Endothelial cell of umbilical vein (primary cell): ENCODE measurements at regions not wholly inside any gene's neighbourhood (a gene's known extent, or its start where the extent isn't known, plus 50 kb on each side); places are given as distances from the start of the nearest gene placed in this dataset.

ENCODE experiments used
- BruUV-seq: library from RNA; stranded (reverse); fragments of 400-500 nt; replicated peaks from 2 replicates; lab custom pipeline; 2021; lab: Mats Ljungman, UMichigan
- CTCF ChIA-PET: fragments of 300-600, 350-600 bp; sonication (Branson Sonifier 250); formaldehyde crosslinking; loops from one replicate; lab custom pipeline; 2021; ENCODE audit warnings: antibody characterized with exemption, inconsistent platforms; lab: Charles Lee
- POLR2A ChIA-PET: fragments of 300-600, 350-600 bp; sonication (Branson Sonifier 250); formaldehyde crosslinking; loops from one replicate; lab custom pipeline; 2021; ENCODE audit warnings: antibody characterized with exemption, inconsistent platforms; lab: Charles Lee
- DNase-seq: peaks from one replicate; pipeline ENCODE4 v3.0.0-alpha.2; 2011; ENCODE audit warnings: low read depth, low spot score
- FAIRE-seq: peaks from 2 replicates; lab custom pipeline; 2011; peaks lifted over from hg19 to GRCh38; lab: Jason Lieb, UNC
- H2AFZ ChIP-seq: 2 replicates; pipeline ENCODE4 v1.6.0; 2012; ENCODE audit warnings: low read depth, low read length, control low read depth, inconsistent platforms
- H3K27ac ChIP-seq: 2 replicates; pipeline ENCODE4 v1.5.1; 2011; ENCODE audit warnings: low read depth, mild to moderate bottlenecking, control low read depth, low read length, moderate library complexity; ENCODE audit not compliant: insufficient read depth
- H3K27me3 ChIP-seq, 2 experiments: 2 replicates each; pipeline versions ENCODE4 v1.6.0 to v1.6.1; 2011; ENCODE audit warnings: low read length in 2 of 2, mixed read lengths in 1 of 2; ENCODE audit not compliant: control insufficient read depth in 2 of 2, insufficient read depth in 2 of 2
- H3K36me3 ChIP-seq, 2 experiments: 2 replicates in 1 of 2; 3 replicates in 1 of 2; pipeline ENCODE4 v1.5.1; 2011; ENCODE audit warnings: low read length in 2 of 2, mild to moderate bottlenecking in 1 of 2, moderate library complexity in 1 of 2; ENCODE audit not compliant: control insufficient read depth in 2 of 2, insufficient read depth in 2 of 2; ENCODE audit errors: extremely low read depth in 1 of 2
- H3K4me1 ChIP-seq: 3 replicates; pipeline ENCODE4 v1.5.1; 2011; ENCODE audit warnings: mild to moderate bottlenecking, low read length; ENCODE audit not compliant: control insufficient read depth, insufficient read depth; ENCODE audit errors: extremely low read depth
- H3K4me2 ChIP-seq: 2 replicates; pipeline ENCODE4 v1.6.1; 2011; ENCODE audit warnings: low read length, control low read depth, mixed read lengths; ENCODE audit not compliant: insufficient read depth
- H3K4me3 ChIP-seq, 3 experiments: fragments of 200-600 bp in 1 of 3; sonication (generic), shearing (Covaris generic) in 1 of 3; replicated peaks in 1 of 3; 2 replicates each; pipeline ENCODE4 v1.5.1; 2011 to 2016; ENCODE audit warnings: control low read depth in 3 of 3, low read length in 3 of 3, mild to moderate bottlenecking in 2 of 3, inconsistent platforms in 1 of 3, low read depth in 1 of 3, moderate library complexity in 1 of 3; ENCODE audit not compliant: insufficient read depth in 1 of 3
- H3K79me2 ChIP-seq: 2 replicates; pipeline ENCODE4 v1.6.0; 2012; ENCODE audit warnings: low read length, inconsistent platforms; ENCODE audit not compliant: control insufficient read depth, insufficient read depth
- H3K9ac ChIP-seq: replicated peaks from 2 replicates; pipeline ENCODE3; 2011; ENCODE audit warnings: low read length, control low read depth; ENCODE audit not compliant: insufficient read depth; ENCODE audit errors: extremely low read depth
- H3K9me1 ChIP-seq: replicated peaks from 3 replicates; pipeline ENCODE4 v1.6.0; 2011; ENCODE audit warnings: mild to moderate bottlenecking, low read length; ENCODE audit not compliant: control insufficient read depth, insufficient read depth; ENCODE audit errors: extremely low read depth
- H3K9me3 ChIP-seq: replicated peaks from 2 replicates; pipeline ENCODE4 v1.5.1; 2012; ENCODE audit warnings: low read length, inconsistent platforms; ENCODE audit not compliant: control insufficient read depth, insufficient read depth
- H4K20me1 ChIP-seq: replicated peaks from 2 replicates; pipeline ENCODE3; 2011; ENCODE audit warnings: mild to moderate bottlenecking, low read length; ENCODE audit not compliant: control insufficient read depth, insufficient read depth; ENCODE audit errors: extremely low read depth
- FOS ChIP-seq: IDR thresholded peaks from 2 replicates; pipeline ENCODE4 v1.6.1; 2011; ENCODE audit warnings: mild to moderate bottlenecking, low read length, moderate library complexity, borderline replicate concordance; ENCODE audit not compliant: insufficient read depth
- GATA2 ChIP-seq: IDR thresholded peaks from 2 replicates; pipeline ENCODE4 v1.7.0; 2011; ENCODE audit warnings: low read depth, mild to moderate bottlenecking, moderate library complexity, mixed read lengths, low read length; ENCODE audit not compliant: insufficient read length, insufficient read depth
- JUN ChIP-seq: IDR thresholded peaks from 2 replicates; pipeline ENCODE4 v1.6.1; 2011; ENCODE audit warnings: borderline replicate concordance, low read depth; ENCODE audit not compliant: insufficient read length, insufficient read depth
- MYC ChIP-seq: IDR thresholded peaks from one replicate; pipeline ENCODE4 v1.6.1; 2011; ENCODE audit warnings: mild to moderate bottlenecking, low read depth, low read length
- POLR2A ChIP-seq: IDR thresholded peaks from 2 replicates; pipeline ENCODE4 v1.6.1; 2012; ENCODE audit warnings: low read depth, mild to moderate bottlenecking, control low read depth, low read length
- POLR2AphosphoS5 ChIP-seq: IDR thresholded peaks from 2 replicates; pipeline ENCODE4 v1.6.1; 2012; ENCODE audit warnings: low read depth, mild to moderate bottlenecking, control low read depth, low read length, moderate library complexity; ENCODE audit not compliant: insufficient read depth
- dilution Hi-C: fragments of 300-500 bp; cut with MboI; formaldehyde crosslinking; loops from one replicate; pipeline ENCODE4 v1.15.0; 2019; ENCODE audit warnings: low sequenced_read_pairs; ENCODE audit not compliant: extremely low pct_ligation_motif_present
- intact Hi-C: fragments of 100-400 bp; cut with micrococcal nuclease; formaldehyde crosslinking; loops from one replicate; pipeline ENCODE4 v1.10.0; 2022
- TF ChIP-seq, protein P1 (sequence below): IDR thresholded peaks from 2 replicates; pipeline ENCODE4 v1.6.1; 2011; ENCODE audit not compliant: insufficient read depth, insufficient read length
- TF ChIP-seq, protein P2 (sequence below), 2 donors: IDR thresholded peaks; 1 replicate in 1 of 2; 2 replicates in 1 of 2; pipeline ENCODE4 v1.5.1; 2011; ENCODE audit warnings: low read length in 2 of 2, mild to moderate bottlenecking in 2 of 2, moderate library complexity in 2 of 2, control low read depth in 1 of 2, inconsistent platforms in 1 of 2, low read depth in 1 of 2; ENCODE audit not compliant: insufficient read depth in 1 of 2; ENCODE audit errors: extremely low read depth in 1 of 2

DNA sequence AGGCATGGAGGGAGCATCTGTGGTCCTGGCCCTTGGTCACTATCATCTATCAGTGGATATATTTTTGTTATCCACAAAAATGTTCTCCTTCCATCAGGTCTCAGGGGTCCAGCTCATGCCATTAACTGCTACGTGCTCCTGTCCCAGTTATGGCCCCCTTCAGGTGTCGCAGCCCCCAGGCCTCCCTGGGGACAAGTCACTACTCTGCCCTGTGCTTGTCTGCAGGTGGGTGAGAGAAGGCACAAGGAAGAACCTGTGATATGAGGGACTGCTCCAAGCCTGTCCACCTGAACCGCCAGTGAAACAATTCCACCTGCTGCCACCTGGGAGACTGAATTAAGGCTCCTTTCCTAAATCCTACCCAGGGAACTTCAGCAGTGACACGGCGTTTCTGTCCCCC, 229.6 kb upstream of the ID2 start:
- no peak overlapping the region for H3K4me2 ChIP-seq
- BruUV-seq, result no TSS peak

More for the DNA sequence above, 229.6 kb upstream of the ID2 start:
- no peak overlapping the region for H2AFZ ChIP-seq
- dilution Hi-C loops (no loop called here), intact Hi-C loops (no loop called here)
- ChIA-PET POLR2A (no interaction called here), CTCF (no interaction called here)
- no peaks in the 10 kb centered on the region for H3K36me3 ChIP-seq
- no peaks in the 10 kb centered on the region for H3K4me1 ChIP-seq
- DNase-seq (no peak), FAIRE-seq (no peak)
- no peaks in the 10 kb centered on the region for H3K79me2 ChIP-seq
- H3K27me3 ChIP-seq, result no peaks in the 10 kb centered on the region
- H3K9ac ChIP-seq, result no peak overlapping the region
- no peak overlapping the region for H3K27ac ChIP-seq
- H4K20me1 ChIP-seq, result no peaks in the 10 kb centered on the region
- no peak for TF ChIP-seq POLR2A
- TF ChIP-seq FOS, result no peak
- TF ChIP-seq MYC, result no peak
- TF ChIP-seq, protein P1, sequence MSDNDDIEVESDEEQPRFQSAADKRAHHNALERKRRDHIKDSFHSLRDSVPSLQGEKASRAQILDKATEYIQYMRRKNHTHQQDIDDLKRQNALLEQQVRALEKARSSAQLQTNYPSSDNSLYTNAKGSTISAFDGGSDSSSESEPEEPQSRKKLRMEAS, result no peak
- TF ChIP-seq JUN, result no peak
- TF ChIP-seq, protein P2, sequence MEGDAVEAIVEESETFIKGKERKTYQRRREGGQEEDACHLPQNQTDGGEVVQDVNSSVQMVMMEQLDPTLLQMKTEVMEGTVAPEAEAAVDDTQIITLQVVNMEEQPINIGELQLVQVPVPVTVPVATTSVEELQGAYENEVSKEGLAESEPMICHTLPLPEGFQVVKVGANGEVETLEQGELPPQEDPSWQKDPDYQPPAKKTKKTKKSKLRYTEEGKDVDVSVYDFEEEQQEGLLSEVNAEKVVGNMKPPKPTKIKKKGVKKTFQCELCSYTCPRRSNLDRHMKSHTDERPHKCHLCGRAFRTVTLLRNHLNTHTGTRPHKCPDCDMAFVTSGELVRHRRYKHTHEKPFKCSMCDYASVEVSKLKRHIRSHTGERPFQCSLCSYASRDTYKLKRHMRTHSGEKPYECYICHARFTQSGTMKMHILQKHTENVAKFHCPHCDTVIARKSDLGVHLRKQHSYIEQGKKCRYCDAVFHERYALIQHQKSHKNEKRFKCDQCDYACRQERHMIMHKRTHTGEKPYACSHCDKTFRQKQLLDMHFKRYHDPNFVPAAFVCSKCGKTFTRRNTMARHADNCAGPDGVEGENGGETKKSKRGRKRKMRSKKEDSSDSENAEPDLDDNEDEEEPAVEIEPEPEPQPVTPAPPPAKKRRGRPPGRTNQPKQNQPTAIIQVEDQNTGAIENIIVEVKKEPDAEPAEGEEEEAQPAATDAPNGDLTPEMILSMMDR (IDR thresholded peaks at IDR 0.05; ENCODE audit: extremely low read depth in 1 of 2, insufficient read depth in 1 of 2, low read depth in 1 of 2, low read length in 2 of 2), result no peak
- no peak for TF ChIP-seq POLR2AphosphoS5
- TF ChIP-seq GATA2, result no peak
- no peak overlapping the region for H3K4me3 ChIP-seq
- H3K9me3 ChIP-seq, result no peaks in the 10 kb centered on the region
- no peaks in the 10 kb centered on the region for H3K9me1 ChIP-seq
